PC-3 (cell line): ENCODE measurements at regions not wholly inside any gene's neighbourhood (a gene's known extent, or its start where the extent isn't known, plus 50 kb on each side); places are given as distances from the start of the nearest gene placed in this dataset.

Experiments
- EZH2 ChIP-seq: fragments of 300-600 bp; sonication (generic); IDR thresholded peaks from one replicate; pipeline ENCODE4 v1.6.1; 2017; ENCODE audit warnings: antibody characterized with exemption, mild to moderate bottlenecking, low read length; ENCODE audit not compliant: unreplicated experiment
- TF ChIP-seq, protein P1 (sequence below): fragments of 300-600 bp; sonication (generic); conservative IDR thresholded peaks from 2 replicates; pipeline ENCODE4 v1.5.1; 2017; ENCODE audit warnings: antibody characterized with exemption, low read depth, mild to moderate bottlenecking, low read length

- TF ChIP-seq, protein P1, sequence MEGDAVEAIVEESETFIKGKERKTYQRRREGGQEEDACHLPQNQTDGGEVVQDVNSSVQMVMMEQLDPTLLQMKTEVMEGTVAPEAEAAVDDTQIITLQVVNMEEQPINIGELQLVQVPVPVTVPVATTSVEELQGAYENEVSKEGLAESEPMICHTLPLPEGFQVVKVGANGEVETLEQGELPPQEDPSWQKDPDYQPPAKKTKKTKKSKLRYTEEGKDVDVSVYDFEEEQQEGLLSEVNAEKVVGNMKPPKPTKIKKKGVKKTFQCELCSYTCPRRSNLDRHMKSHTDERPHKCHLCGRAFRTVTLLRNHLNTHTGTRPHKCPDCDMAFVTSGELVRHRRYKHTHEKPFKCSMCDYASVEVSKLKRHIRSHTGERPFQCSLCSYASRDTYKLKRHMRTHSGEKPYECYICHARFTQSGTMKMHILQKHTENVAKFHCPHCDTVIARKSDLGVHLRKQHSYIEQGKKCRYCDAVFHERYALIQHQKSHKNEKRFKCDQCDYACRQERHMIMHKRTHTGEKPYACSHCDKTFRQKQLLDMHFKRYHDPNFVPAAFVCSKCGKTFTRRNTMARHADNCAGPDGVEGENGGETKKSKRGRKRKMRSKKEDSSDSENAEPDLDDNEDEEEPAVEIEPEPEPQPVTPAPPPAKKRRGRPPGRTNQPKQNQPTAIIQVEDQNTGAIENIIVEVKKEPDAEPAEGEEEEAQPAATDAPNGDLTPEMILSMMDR, result no peak
- no peak for TF ChIP-seq EZH2
Observed at GRCh38 chr20:59411589-59411988, 111.2 kb downstream of the EDN3 start.
